ENCODE measurements at regions not wholly inside any gene's neighbourhood (a gene's known extent, or its start where the extent isn't known, plus 50 kb on each side); places are given as distances from the start of the nearest gene placed in this dataset.
"Not testable (repeated sequence)": the region's sequence is repeated elsewhere in the genome, so short reads cannot be mapped to it uniquely, and the experiment has no call there.

- DNase-seq (ENCODE audit: low spot score); H3K27ac ChIP-seq; H3K4me3 ChIP-seq: not testable (repeated sequence)
Measured at GRCh38 chr1:83142802-83143201, 856.1 kb downstream of the TTLL7 start.

- H3K27ac ChIP-seq, result not testable (repeated sequence)
Measured at GRCh38 chr1:83135524-83136157, 863.3 kb downstream of the TTLL7 start.

DNA sequence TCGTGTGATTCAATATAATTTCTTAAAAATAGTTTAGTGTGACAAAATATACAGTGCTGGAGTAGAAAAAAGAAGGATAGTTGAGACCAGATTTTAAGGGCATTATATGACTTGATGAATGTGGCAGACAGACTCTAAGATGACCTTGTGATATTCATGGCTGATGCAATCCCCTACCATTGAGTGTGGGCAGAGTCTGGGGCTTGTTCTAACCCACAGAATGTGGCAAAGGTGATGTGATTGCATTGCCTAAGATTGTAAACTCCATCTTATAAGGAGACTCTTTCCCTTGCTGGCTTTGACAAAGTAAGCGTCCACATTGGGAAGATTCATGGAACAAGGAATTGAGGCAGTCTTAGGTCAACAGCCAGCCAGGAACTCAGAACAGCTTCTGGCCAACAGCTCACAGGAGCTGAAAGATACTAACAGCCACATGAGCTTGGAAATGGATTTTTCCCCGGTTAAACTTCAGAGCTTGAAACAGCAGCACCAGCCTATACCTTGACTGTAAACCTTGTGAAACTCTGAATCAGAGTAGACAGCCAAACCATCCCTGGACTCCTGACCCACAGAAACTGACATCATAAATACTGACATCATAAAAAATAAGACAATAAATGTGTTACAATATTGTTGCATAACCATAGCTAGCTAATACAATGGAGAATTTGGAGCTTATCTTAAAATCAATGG, 864.5 kb downstream of the TTLL7 start:
- DNase-seq (ENCODE audit: low spot score); H3K4me3 ChIP-seq; H3K27ac ChIP-seq: not testable (repeated sequence)

More at GRCh38 chr1:83135524-83136157, 863.3 kb downstream of the TTLL7 start:
- DNase-seq (ENCODE audit: low spot score); H3K4me3 ChIP-seq: not testable (repeated sequence)

DNA sequence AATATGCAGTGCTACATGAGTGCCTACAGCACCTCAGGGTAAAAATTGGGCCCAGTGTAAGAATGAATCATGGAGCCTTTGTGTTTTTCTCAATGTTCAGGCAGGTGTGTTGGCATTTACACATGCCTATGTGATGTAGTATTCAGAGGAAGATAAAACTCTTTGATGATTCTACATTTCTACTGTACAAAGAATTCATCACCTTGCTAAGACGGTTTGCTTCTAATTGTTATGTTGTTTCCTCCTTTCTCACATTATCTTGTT, 867.3 kb downstream of the TTLL7 start:
- Histone ChIP-seq H3K4me3 (no peak overlapping the region), H3K27ac (no peak overlapping the region)
- DNase-seq (ENCODE audit: low spot score), result no peak
- TF ChIP-seq CTCF (IDR thresholded peaks at IDR 0.05), result no peak

DNA sequence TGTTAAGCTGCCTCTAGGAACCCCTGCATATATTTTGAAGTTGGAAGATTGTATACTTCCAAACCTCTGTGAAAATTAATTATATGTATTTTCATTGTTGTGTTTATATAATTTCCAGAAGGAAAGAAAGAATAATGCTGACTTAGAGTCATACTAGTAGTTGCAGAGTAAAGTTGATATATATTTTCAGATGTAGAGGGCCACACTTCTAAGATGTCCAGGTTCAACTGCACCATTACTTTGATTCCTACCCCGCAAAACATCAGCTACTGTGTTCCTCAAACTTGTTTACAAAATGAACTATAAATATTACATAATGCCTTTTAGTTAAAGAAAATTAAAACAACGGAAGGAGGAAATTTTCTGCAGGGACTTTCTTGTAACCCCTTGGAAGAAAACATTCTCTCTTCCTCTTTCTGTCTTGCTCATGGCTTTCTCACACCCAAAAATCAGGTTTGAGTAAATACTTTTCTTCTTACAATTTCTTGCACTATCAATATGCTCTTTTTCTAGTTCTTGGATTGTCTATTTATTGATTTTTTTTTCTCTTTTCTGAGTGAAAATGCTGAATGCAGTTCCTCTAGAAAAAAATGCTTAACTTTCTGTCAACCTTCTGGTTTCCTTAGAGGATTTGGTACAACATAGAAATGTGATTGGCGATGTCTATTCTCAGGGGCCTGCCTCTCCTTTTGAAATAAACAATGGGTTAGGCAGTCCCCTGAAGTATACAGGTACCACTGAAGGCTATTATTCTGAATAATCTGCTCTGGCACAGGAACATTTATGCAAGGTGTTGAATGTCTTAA, 867.8 kb downstream of the TTLL7 start:
- DNase-seq (ENCODE audit: low spot score), result no peak
- H3K27ac ChIP-seq, result no peak overlapping the region
- TF ChIP-seq CTCF (IDR thresholded peaks at IDR 0.05), result no peak
- no peak overlapping the region for H3K4me3 ChIP-seq

GRCh38 chr1:83129107-83129506, 869.8 kb downstream of the TTLL7 start:
- no peak overlapping the region for H3K4me3 ChIP-seq
- DNase-seq (ENCODE audit: low spot score), result no peak
- no peak overlapping the region for H3K27ac ChIP-seq
- TF ChIP-seq CTCF (IDR thresholded peaks at IDR 0.05), result no peak

DNA sequence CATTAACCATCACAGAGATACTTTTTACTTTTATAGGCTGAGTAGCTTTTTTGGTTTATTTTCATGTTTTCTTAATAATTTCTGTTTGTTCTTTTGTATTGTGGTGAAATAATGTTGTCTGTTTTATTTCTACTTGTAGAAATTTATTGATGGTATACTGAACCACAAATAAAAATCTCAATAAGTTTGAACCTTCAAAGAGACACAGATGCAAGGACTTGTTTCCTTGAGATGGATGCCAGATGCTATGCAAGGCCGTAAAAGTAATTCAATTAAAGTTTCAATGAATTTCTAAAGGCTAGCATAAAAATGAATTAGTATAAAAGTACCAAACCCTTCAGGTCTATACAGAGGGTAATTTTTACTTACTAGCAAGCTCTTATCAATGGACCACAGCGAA, 873.5 kb downstream of the TTLL7 start:
- no peak overlapping the region for H3K4me3 ChIP-seq
- TF ChIP-seq CTCF (IDR thresholded peaks at IDR 0.05), result no peak
- DNase-seq (ENCODE audit: low spot score), result no peak
- no peak overlapping the region for H3K27ac ChIP-seq

DNA sequence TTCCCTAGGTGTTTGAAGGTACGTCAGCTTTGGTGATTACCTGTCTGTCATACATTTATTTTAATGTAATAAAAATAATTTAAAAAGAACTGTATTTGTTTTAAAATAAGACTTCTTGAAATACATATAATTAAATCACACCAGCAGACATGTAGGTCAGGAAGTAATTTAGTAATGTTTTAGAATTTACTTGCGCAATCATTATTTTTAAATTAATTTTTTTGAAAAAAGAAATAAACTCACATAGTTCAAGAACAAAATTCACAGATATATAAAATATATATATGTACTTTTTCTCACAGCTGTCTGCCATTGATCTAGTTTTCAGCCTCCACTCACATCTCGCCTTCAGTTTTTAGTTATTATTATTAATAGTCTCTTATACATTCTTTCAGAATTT, 875.9 kb downstream of the TTLL7 start:
- Histone ChIP-seq H3K27ac (no peak overlapping the region), H3K4me3 (no peak overlapping the region)
- DNase-seq (ENCODE audit: low spot score), result no peak
- no peak for TF ChIP-seq CTCF (IDR thresholded peaks at IDR 0.05)

Data from coronary artery (tissue), 2 donors.